ENCODE measurements at regions not wholly inside any gene's neighbourhood (a gene's known extent, or its start where the extent isn't known, plus 50 kb on each side); places are given as distances from the start of the nearest gene placed in this dataset.

- no peaks in the 10 kb centered on the region for H3K36me3 ChIP-seq (ENCODE audit: insufficient read depth, low read length)
- no peaks in the 10 kb centered on the region for H3K79me2 ChIP-seq (ENCODE audit: insufficient read depth, low read length)
- no peaks in the 10 kb centered on the region for H4K20me1 ChIP-seq (ENCODE audit: insufficient read depth, low read length)
- no peak for TF ChIP-seq CTCF (IDR thresholded peaks at IDR 0.05; ENCODE audit: low read length)
- no peak for TF ChIP-seq EZH2 (IDR thresholded peaks at IDR 0.05; ENCODE audit: borderline replicate concordance, low read length)
- no peaks in the 10 kb centered on the region for H3K27me3 ChIP-seq (ENCODE audit: insufficient read depth, low read length)
- no peaks in the 10 kb centered on the region for H3F3A ChIP-seq (ENCODE audit: insufficient read depth, low read length)
- no peak overlapping the region for H2AFZ ChIP-seq (ENCODE audit: low read length)
- no peak overlapping the region for H3K27ac ChIP-seq (ENCODE audit: low read depth, low read length, poor library complexity, severe bottlenecking)
- H3K4me3 ChIP-seq (ENCODE audit: low read depth, low read length, poor library complexity, severe bottlenecking), result no peak overlapping the region
- no peak overlapping the region for H3K4me2 ChIP-seq (ENCODE audit: low read length)
- H3K9ac ChIP-seq (ENCODE audit: low read length), result no peak overlapping the region
- no peaks in the 10 kb centered on the region for H3K9me3 ChIP-seq (ENCODE audit: low read length)
- no peaks in the 10 kb centered on the region for H3K4me1 ChIP-seq (ENCODE audit: insufficient read depth, low read length, severe bottlenecking)
- no peaks in the 10 kb centered on the region for H3K9me2 ChIP-seq (ENCODE audit: low read depth, low read length)
These were observed 372.2 kb upstream of the MGMT start for GRCh38 chr10:129094861-129095260.

GRCh38 chr10:129095680-129096064, 371.4 kb upstream of the MGMT start:
- Histone ChIP-seq H3K9me2 (ENCODE audit: low read depth, low read length) (no peaks in the 10 kb centered on the region), H3K4me3 (ENCODE audit: low read depth, low read length, poor library complexity, severe bottlenecking) (no peak overlapping the region), H3K4me2 (ENCODE audit: low read length) (no peak overlapping the region), H3K36me3 (ENCODE audit: insufficient read depth, low read length) (no peaks in the 10 kb centered on the region), H3K9me3 (ENCODE audit: low read length) (no peaks in the 10 kb centered on the region), H3K9ac (ENCODE audit: low read length) (no peak overlapping the region), H3K27ac (ENCODE audit: low read depth, low read length, poor library complexity, severe bottlenecking) (no peak overlapping the region), H3F3A (ENCODE audit: insufficient read depth, low read length) (no peaks in the 10 kb centered on the region), H3K79me2 (ENCODE audit: insufficient read depth, low read length) (no peaks in the 10 kb centered on the region), H2AFZ (ENCODE audit: low read length) (no peak overlapping the region), H4K20me1 (ENCODE audit: insufficient read depth, low read length) (no peaks in the 10 kb centered on the region), H3K4me1 (ENCODE audit: insufficient read depth, low read length, severe bottlenecking) (no peaks in the 10 kb centered on the region), H3K27me3 (ENCODE audit: insufficient read depth, low read length) (no peaks in the 10 kb centered on the region)
- no peak for TF ChIP-seq CTCF (IDR thresholded peaks at IDR 0.05; ENCODE audit: low read length)
- no peak for TF ChIP-seq EZH2 (IDR thresholded peaks at IDR 0.05; ENCODE audit: borderline replicate concordance, low read length)

- Histone ChIP-seq H3K4me3 (ENCODE audit: low read depth, low read length, poor library complexity, severe bottlenecking) (no peak overlapping the region), H3K4me1 (ENCODE audit: insufficient read depth, low read length, severe bottlenecking) (no peaks in the 10 kb centered on the region), H3K27ac (ENCODE audit: low read depth, low read length, poor library complexity, severe bottlenecking) (no peak overlapping the region), H3K27me3 (ENCODE audit: insufficient read depth, low read length) (no peaks in the 10 kb centered on the region), H3K4me2 (ENCODE audit: low read length) (no peak overlapping the region), H3K9me3 (ENCODE audit: low read length) (no peaks in the 10 kb centered on the region), H3K9ac (ENCODE audit: low read length) (no peak overlapping the region), H3K36me3 (ENCODE audit: insufficient read depth, low read length) (no peaks in the 10 kb centered on the region), H3K79me2 (ENCODE audit: insufficient read depth, low read length) (no peaks in the 10 kb centered on the region), H4K20me1 (ENCODE audit: insufficient read depth, low read length) (no peaks in the 10 kb centered on the region), H2AFZ (ENCODE audit: low read length) (no peak overlapping the region), H3K9me2 (ENCODE audit: low read depth, low read length) (no peaks in the 10 kb centered on the region), H3F3A (ENCODE audit: insufficient read depth, low read length) (no peaks in the 10 kb centered on the region)
- TF ChIP-seq EZH2 (IDR thresholded peaks at IDR 0.05; ENCODE audit: borderline replicate concordance, low read length), result no peak
- TF ChIP-seq CTCF (IDR thresholded peaks at IDR 0.05; ENCODE audit: low read length), result no peak
These were observed 370.7 kb upstream of the MGMT start for GRCh38 chr10:129096065-129096984.
